GM18508 (cell line): ENCODE measurements at regions not wholly inside any gene's neighbourhood (a gene's known extent, or its start where the extent isn't known, plus 50 kb on each side); places are given as distances from the start of the nearest gene placed in this dataset.

Experiments used
- ATAC-seq: cut with Tn5 transposase; IDR thresholded peaks from one replicate; pipeline ENCODE4 v1.9.1; 2021; ENCODE audit warnings: moderate number of reproducible peaks; ENCODE audit not compliant: insufficient read depth, unreplicated experiment

DNA sequence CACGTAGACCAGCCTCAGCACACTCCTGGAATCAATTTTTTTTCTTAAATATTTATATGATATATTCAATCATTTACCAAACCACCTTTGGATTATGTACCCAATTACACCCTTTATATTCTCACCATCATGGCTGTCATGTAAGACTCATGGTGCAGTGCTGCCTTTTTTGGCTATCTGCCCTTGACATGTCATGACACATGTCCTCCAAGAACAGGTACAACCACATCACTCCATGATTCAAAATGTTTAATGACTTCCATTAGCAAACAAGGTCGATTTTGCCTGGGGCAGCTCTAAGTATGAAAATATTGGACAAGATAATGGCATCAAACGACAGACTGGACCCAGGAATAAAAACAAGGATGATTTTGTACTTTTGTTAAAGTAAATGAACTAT is 861.1 kb upstream of the ADAMTS5 start:
- ATAC-seq = no peak

GRCh38 chr21:27825035-27825434 is 858.1 kb upstream of the ADAMTS5 start:
- no peak for ATAC-seq

- no peak for ATAC-seq
Observed at GRCh38 chr21:27823652-27824201, 856.8 kb upstream of the ADAMTS5 start.

DNA sequence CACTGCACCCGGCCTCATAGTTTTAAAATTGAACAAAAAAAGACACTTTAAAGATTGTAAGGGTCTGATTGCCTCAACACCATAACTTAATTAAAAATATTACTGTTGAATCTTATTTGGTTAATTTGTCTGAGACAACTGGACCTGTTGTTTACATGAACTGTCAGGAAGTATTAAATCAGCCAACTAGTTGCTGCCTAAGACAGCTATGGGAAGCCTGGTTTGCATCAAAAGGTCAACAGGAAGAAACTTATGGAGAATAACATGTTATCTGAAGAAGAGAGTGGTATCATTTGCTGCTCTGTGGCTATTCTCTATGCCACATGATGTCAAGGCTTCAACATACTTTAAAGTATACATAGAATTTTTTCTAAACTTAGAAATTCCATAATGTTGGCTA is 853.5 kb upstream of the ADAMTS5 start:
- ATAC-seq = no peak

DNA sequence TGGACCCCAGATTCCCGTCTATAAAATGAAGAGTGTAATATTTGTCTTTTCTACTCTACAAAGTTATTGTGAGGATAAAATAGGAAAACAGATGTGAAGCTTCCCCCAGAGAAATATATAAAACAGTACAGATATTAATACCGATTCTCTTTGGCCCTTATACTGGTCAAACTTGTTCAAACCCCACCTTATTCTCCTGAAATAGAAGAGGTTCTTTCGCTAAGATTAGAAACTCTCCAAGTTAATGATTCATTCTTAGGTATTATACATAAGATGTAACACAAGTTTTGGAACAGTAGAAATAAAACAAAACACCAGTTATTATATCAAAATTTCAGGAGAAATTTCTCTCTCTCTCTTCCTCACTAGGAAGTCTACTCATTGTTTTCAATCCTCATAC is 852.4 kb upstream of the ADAMTS5 start:
- no peak for ATAC-seq

DNA sequence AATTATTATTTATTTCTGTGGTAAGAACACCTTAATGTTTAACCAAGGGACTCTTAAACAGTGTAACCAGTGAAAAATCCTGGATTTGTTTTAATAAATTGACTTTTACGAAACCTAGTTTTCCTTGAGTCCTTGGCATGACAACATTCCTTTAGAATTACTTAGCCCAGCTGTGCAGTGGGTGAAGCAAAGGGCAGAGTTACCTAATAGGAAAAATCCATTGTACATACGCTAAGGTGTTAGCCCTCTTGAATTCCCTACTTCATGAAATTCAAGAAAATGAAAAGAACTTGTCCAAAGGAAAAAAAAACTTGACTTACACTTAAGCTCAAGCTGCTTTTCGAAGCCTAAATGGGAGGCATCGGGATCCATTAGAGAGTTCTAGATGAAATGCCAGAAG is 852.0 kb upstream of the ADAMTS5 start:
- ATAC-seq = no peak

DNA sequence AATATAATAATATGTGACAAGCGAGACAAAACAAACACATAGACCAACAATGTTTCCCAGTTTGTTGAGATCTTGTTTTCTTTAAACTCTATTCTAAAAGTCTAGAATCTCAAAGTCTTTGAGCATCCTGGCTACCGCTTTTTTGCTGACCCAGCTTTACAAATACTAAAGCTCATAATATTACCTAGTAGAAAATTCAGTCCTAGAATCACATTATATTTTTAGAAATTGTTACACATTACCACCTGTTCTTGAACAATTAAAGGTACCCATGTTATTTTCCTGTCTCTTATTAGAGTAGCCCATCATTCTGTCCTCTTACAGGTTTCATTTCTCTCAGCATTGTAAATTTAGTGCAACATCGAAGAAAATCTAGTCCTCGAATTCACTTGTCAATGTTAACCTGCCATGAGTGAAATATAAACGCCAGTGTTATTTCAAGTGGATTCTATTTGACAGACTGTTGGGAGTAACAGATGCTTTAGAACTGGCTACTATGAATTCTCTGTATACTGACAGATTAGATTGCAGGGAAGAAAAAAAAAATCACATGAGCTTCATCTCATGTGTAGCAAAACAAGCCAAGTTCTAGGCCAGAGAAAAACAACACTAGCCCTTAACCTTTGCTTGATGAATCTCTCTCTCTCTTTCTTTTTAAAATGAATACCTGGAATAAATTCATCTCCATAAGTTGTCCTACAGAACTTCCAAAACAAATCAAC is 851.2 kb upstream of the ADAMTS5 start:
- ATAC-seq = no peak

- no peak for ATAC-seq
Observed at GRCh38 chr21:27817074-27817473, 850.2 kb upstream of the ADAMTS5 start.

- ATAC-seq = no peak
Observed at GRCh38 chr21:27816301-27816700, 849.4 kb upstream of the ADAMTS5 start.

DNA sequence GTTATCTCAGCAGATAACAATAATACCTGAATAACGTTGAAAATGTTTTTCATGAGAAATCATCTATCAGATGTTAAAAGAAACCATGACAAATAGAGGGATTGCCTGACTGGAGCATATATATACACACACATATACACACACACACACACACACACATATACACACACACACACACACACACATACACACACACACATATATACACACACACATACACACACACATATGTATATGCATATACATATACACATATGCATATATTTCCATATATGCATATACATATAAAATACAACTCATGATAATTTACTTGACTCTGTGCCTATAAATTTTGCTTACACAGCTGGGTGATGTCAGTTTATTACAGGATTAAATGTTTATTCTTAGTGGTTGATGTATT is 847.3 kb upstream of the ADAMTS5 start:
- ATAC-seq = no peak

DNA sequence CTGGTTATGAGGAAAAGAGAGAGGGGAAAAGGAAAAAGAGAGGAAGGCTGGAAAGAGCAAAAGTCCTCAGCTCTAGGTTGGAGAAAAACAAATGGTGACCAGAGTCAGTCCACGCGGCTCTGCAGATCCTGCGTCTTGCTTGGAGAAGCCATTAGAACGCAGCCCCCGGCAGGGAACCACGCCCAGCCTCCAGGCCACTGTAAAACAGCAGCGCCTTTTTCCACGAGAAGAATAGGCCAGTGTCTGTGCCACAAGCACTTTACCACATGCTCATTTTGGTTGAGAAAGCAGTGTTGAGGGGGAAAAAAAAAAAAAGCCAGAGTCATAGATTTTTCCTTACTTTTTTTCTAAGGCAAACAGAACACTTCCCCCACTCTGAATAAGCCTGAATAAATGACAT is 846.9 kb upstream of the ADAMTS5 start:
- ATAC-seq = no peak

DNA sequence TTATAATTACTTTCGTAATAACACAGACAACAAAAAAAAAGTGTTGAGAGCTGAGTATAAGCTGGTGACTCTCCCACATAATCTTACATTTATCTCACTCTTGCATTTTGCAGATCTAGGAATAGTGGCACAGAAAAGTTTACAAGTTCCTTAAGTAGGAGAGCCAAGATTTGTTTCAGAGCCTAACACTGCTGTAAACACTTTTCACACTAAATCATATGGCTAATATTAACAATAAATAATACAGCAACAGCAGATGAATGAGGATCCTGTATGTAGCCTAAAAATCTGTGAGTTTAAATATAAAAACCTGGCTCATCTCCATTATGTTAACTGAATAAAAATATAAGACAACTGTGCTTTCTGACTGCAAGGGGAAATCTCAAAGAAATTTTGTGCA is 846.5 kb upstream of the ADAMTS5 start:
- no peak for ATAC-seq

DNA sequence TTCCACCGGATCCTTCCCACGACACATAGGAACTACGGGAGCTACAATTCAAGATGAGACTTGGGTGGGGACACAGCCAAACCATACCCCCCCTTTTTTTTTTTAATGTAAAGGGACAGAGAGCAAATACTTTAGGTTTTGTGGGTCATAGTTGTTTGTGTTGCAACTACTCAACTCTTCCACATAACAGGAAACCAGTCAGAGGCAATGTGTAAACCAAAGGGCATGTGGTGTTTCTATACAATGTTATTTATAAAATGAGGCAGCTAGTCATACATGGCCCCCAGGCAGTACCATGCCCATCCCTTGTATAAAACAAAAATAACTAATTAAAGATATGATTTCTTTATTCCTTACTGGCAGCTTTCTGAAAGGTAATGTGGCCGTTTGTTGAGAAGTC is 845.4 kb upstream of the ADAMTS5 start:
- no peak for ATAC-seq

- no peak for ATAC-seq
Observed at GRCh38 chr21:27808923-27809322, 842.0 kb upstream of the ADAMTS5 start.

GRCh38 chr21:27807596-27807995 is 840.7 kb upstream of the ADAMTS5 start:
- ATAC-seq = no peak

GRCh38 chr21:27806281-27806680 is 839.4 kb upstream of the ADAMTS5 start:
- no peak for ATAC-seq

DNA sequence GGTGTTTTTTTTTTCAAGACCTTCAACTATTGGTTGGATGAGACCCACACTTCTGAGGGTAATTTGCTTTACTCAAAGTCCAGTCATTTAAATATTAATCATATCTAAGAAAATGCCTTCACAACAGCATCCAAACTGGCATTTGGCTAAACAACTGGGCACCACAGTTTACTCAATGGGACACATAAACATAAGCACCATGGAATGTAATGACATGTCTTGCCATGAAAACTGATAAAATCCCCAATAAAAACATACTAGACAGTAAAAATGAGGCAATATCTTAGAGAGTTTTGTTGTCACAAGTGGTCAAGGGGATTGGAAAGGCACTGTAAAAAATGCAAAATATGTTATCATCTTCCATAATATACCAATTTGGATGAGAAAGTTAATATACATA is 838.8 kb upstream of the ADAMTS5 start:
- no peak for ATAC-seq

DNA sequence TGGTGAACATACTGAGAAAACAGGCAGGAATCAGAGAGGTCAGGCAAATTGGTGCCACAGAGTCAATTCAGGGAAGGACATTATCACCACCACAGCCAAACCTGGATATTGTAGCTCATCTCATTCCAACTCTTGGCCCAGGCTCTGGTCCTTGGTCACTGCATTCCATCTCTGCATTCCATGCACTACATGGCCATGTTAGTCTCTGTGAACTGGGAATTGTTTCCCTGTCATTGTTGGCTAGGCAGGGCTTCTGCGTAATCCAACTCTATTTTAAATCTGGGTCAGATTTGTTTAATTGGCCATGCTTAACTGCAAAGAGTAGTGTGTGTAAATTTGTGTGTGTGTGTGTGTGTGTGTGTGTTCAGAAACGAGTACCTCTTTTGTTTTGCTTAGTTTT is 837.6 kb upstream of the ADAMTS5 start:
- no peak for ATAC-seq

DNA sequence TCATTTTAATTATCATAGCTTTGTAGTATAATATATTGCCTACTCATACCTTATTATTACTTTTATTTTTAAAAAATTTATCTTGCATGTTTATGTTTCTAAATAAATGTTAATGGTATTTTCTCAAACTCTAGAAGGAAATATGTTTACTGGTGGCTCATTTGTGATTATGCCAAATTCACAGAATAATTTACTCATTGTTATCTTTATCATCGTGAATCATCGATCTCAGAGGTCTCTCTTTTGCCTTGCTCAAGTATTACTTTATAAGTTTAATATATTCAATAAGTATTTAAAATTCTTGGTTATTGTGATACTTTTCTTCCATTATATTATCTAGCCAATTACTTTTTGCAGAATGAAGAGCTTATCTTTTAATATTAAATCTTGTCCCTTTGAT is 836.7 kb upstream of the ADAMTS5 start:
- no peak for ATAC-seq

DNA sequence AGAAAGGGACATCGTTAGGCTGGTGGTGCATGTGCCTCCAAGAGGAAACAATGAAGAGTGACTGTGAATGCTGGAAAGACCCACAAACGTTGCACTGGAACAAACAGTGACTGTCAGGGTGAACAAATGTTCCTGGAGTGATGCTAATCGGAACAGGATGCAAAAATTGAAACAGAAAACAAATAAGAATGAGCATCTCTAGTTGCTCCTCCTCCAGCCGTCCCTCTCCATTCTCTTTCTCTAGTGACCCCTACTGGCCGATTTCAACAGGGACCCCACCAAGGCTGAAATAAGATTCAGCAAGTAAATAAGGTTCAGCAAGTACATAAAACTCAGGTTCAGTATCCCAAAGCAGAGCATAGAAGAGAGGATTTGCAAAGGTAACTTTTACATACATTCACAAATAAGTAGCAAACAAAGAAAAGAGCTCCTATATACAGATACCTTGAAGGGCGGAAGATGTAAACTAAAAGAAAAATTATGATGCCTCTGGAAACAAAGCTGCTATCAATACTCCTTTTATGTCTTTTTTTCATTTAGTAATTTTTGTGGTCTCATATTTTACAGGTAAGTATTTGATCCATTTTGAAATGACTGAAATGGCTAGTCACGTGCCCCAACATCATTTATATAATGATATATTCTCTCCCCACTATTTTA is 836.1 kb upstream of the ADAMTS5 start:
- ATAC-seq = peak; percentile 55

DNA sequence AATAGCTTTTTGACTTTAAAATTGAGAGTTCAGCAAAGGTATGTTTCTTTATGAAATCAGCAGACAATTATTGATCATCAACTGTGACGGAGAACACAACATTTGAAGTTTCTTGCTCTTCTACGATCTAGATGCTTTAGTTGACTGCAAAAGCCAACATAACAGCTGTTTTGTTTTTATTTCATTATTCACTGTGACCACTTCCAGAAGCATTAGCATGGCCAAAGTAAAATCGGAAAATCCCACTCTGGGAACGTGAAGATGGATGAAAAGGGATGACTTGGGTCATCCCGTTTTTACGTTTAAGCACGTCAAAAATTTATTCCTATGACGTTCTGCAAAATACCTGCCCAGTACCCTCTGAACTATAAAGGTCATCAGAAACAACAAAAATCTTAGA is 833.0 kb upstream of the ADAMTS5 start:
- ATAC-seq = no peak

DNA sequence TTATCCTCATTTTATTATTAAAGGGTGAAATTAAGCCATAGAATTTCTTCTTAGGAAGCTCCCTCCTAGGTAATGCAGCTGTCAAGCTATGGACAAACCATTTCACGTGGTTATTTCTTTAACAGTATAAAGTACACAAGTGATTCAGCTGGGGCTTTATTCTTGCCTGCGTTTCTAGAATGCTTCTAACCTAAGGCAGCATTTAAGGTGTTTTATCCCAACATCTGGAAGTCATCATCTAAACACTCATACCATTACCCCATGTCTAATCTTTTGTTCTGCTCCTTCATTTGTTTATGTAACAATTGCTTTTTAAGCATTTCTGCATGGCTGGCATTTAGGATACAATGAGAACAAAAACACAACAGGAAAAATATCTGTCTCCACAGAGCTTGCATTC is 829.2 kb upstream of the ADAMTS5 start:
- no peak for ATAC-seq
